ENCODE measurements at regions not wholly inside any gene's neighbourhood (a gene's known extent, or its start where the extent isn't known, plus 50 kb on each side); places are given as distances from the start of the nearest gene placed in this dataset.

DNA sequence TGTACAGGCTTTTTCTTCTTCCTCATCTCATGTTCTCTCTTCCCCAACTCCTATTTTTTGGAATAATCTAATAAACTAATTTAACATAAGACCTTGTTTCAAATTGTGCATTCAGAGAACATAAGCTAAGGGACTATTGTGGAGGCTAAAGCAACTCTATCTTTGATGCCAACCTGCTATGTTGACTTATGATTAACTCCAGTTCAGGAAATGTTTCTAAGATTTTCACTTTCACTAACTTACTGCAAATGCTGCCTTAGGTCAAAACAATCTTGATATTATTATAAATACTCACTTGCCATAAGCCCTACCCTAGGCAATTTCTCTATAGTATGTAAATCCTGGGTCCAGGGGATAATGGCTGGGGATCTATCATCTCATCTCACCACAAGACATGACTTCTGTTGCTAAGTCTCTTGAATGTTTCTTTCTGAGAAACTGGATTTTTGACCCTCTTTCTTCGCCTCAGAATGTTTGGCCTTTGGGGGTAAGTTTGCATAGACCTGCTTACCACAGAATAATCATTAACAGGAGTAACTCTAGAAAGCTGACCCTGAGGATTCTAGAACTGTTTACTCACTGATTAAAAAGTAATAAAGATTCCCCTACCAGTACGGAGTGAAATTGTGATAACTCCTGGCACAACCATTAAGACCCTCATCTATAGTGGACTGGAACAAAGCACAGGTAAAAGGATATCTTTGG is 768.1 kb downstream of the GBE1 start:
- in situ Hi-C loops (cut with HindIII; ENCODE audit: low pct_unique_long_range_greater_than_20kb, low sequenced_read_pairs): no loop called here
- no TSS peak for BruUV-seq (replicated peaks)
- ATAC-seq: no peak
- Histone ChIP-seq H3K4me3 (ENCODE audit: low read depth in 2 of 2, low read length in 2 of 2) (no peak overlapping the region), H3K27ac (ENCODE audit: low read length) (no peak overlapping the region), H3K9me3 (ENCODE audit: control insufficient read depth, insufficient read depth, low read depth, low read length) (no peaks in the 10 kb centered on the region), H3K36me3 (ENCODE audit: control insufficient read depth, insufficient read depth, low read length) (no peaks in the 10 kb centered on the region), H3K27me3 (ENCODE audit: control insufficient read depth, insufficient read depth, low read length) (no peaks in the 10 kb centered on the region), H3K4me1 (ENCODE audit: control insufficient read depth, insufficient read depth, low read length) (no peaks in the 10 kb centered on the region)
- intact Hi-C loops (cut with micrococcal nuclease; ENCODE audit: unreplicated experiment): no loop called here
- TF ChIP-seq POLR2AphosphoS5 (IDR thresholded peaks at IDR 0.05; ENCODE audit: low read depth, low read length): no peak
- TF ChIP-seq, protein P1, sequence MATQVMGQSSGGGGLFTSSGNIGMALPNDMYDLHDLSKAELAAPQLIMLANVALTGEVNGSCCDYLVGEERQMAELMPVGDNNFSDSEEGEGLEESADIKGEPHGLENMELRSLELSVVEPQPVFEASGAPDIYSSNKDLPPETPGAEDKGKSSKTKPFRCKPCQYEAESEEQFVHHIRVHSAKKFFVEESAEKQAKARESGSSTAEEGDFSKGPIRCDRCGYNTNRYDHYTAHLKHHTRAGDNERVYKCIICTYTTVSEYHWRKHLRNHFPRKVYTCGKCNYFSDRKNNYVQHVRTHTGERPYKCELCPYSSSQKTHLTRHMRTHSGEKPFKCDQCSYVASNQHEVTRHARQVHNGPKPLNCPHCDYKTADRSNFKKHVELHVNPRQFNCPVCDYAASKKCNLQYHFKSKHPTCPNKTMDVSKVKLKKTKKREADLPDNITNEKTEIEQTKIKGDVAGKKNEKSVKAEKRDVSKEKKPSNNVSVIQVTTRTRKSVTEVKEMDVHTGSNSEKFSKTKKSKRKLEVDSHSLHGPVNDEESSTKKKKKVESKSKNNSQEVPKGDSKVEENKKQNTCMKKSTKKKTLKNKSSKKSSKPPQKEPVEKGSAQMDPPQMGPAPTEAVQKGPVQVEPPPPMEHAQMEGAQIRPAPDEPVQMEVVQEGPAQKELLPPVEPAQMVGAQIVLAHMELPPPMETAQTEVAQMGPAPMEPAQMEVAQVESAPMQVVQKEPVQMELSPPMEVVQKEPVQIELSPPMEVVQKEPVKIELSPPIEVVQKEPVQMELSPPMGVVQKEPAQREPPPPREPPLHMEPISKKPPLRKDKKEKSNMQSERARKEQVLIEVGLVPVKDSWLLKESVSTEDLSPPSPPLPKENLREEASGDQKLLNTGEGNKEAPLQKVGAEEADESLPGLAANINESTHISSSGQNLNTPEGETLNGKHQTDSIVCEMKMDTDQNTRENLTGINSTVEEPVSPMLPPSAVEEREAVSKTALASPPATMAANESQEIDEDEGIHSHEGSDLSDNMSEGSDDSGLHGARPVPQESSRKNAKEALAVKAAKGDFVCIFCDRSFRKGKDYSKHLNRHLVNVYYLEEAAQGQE (IDR thresholded peaks at IDR 0.05; ENCODE audit: insufficient read depth in 1 of 2, low read depth in 2 of 2, low read length in 1 of 2): no peak
- TF ChIP-seq SIN3A (IDR thresholded peaks at IDR 0.05; ENCODE audit: borderline replicate concordance, insufficient read depth, low read depth, low read length): no peak
- TF ChIP-seq TCF7L2 (IDR thresholded peaks at IDR 0.05; ENCODE audit: low read depth, low read length): no peak
- TF ChIP-seq, protein P2, sequence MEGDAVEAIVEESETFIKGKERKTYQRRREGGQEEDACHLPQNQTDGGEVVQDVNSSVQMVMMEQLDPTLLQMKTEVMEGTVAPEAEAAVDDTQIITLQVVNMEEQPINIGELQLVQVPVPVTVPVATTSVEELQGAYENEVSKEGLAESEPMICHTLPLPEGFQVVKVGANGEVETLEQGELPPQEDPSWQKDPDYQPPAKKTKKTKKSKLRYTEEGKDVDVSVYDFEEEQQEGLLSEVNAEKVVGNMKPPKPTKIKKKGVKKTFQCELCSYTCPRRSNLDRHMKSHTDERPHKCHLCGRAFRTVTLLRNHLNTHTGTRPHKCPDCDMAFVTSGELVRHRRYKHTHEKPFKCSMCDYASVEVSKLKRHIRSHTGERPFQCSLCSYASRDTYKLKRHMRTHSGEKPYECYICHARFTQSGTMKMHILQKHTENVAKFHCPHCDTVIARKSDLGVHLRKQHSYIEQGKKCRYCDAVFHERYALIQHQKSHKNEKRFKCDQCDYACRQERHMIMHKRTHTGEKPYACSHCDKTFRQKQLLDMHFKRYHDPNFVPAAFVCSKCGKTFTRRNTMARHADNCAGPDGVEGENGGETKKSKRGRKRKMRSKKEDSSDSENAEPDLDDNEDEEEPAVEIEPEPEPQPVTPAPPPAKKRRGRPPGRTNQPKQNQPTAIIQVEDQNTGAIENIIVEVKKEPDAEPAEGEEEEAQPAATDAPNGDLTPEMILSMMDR (IDR thresholded peaks at IDR 0.05): no peak
- no peak for DNase-seq (ENCODE audit: low read depth, low spot score)
- CTCF ChIA-PET: no interaction called here
- POLR2A ChIA-PET: no interaction called here

DNA sequence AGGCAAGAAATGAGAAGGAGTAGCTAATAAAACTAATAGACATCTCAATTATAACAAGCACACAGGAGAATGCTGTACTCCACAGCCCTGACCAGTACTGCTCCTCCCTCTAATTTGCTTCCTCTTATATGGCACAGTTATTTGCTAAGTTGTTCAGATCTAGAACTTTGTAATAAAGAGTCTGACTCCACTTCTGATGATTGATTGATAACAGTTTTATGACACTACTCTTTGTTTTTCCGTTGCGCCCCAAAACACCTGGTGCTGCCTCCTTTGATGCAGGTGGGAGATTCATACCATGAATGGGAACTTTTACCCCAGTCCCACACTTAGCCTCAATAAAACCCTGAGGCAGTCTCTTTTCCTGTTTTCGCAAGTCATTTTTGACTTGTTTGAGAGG is 777.7 kb downstream of the GBE1 start:
- intact Hi-C loops (cut with micrococcal nuclease; ENCODE audit: unreplicated experiment) (no loop called here), in situ Hi-C loops (cut with HindIII; ENCODE audit: low pct_unique_long_range_greater_than_20kb, low sequenced_read_pairs) (no loop called here)
- Histone ChIP-seq H3K36me3 (ENCODE audit: control insufficient read depth, insufficient read depth, low read length) (no peaks in the 10 kb centered on the region), H3K27me3 (ENCODE audit: control insufficient read depth, insufficient read depth, low read length) (no peaks in the 10 kb centered on the region), H3K27ac (ENCODE audit: low read length) (no peak overlapping the region), H3K4me1 (ENCODE audit: control insufficient read depth, insufficient read depth, low read length) (no peaks in the 10 kb centered on the region), H3K4me3 (ENCODE audit: low read depth in 2 of 2, low read length in 2 of 2) (no peak overlapping the region), H3K9me3 (ENCODE audit: control insufficient read depth, insufficient read depth, low read depth, low read length) (no peaks in the 10 kb centered on the region)
- POLR2A ChIA-PET: no interaction called here
- no TSS peak for BruUV-seq (replicated peaks)
- CTCF ChIA-PET: no interaction called here
- DNase-seq (ENCODE audit: low read depth, low spot score): no peak
- TF ChIP-seq TCF7L2 (IDR thresholded peaks at IDR 0.05; ENCODE audit: low read depth, low read length) (no peak), POLR2AphosphoS5 (IDR thresholded peaks at IDR 0.05; ENCODE audit: low read depth, low read length) (no peak)
- TF ChIP-seq, protein P1 (IDR thresholded peaks at IDR 0.05; ENCODE audit: insufficient read depth in 1 of 2, low read depth in 2 of 2, low read length in 1 of 2): no peak
- ATAC-seq: no peak

All from Panc1 (cell line).